Activated gamma-delta T cell (primary cell): ENCODE measurements at regions not wholly inside any gene's neighbourhood (a gene's known extent, or its start where the extent isn't known, plus 50 kb on each side); places are given as distances from the start of the nearest gene placed in this dataset.
"Not testable (repeated sequence)": the region's sequence is repeated elsewhere in the genome, so short reads cannot be mapped to it uniquely, and the experiment has no call there.

Experiments used
- DNase-seq: peaks from one replicate; lab custom pipeline; 2025; lab: John Stamatoyannopoulos, UW

DNA sequence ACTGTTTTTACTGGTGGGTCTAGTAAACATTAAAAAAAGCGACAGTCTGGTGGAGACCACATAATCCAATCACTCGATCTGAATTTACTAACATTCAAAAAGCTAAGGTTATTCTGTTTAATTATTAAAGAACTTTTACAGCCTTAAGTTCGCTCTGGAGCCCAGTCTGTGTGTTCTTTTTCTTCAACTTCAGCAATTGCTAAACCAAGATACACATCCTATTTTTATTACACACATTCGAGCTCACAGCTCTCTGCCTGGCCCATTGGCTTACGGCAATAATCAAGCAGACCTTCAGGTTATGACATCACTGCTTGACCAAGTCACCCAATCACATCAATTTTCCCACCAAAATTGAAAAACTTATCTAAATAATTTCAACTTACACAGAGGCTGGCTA, 57.4 kb upstream of the PRSS16 start:
- DNase-seq, result no peak

DNA sequence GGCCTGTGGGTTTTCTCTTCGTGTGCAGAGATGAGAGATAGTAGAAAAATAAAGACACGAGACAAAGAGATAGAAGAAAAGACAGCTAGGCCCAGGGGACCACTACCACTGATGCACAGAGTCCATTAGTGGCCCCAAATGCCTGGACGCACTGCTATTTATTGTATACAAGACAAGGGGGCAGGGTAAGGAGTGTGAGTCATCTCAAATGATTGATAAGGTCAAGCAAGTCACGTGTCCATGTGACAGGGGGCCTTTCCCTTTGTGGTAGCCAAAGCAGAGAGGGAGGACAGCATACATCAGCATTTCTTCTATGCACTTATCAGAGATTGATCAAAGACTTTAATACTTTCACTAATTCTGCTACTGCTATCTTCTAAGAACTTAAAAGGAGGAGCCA, 53.0 kb upstream of the PRSS16 start:
- DNase-seq, result not testable (repeated sequence)

DNA sequence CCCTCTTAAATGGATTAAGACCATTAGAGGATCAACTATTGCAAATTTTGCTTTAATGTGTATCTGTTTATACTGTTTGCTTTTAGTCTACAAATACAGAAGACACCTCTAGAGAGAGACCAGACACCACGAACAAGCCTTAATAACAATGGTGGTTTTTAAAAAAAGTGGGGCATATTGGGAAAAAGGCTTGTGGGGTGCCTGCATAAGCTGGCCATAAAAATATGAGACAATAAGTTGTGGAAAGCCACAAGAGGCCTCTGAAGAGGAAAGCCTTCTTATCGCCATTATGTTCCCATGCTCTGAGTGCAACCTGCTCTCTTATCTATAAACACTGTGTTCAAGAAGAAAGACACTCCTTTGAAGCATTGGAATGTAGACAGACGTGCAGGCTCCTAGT, 52.0 kb upstream of the PRSS16 start:
- not testable (repeated sequence) for DNase-seq
